Endothelial cell of umbilical vein (primary cell): ENCODE measurements at regions not wholly inside any gene's neighbourhood (a gene's known extent, or its start where the extent isn't known, plus 50 kb on each side); places are given as distances from the start of the nearest gene placed in this dataset.

Experiments used
- BruUV-seq: library from RNA; stranded (reverse); fragments of 400-500 nt; replicated peaks from 2 replicates; lab custom pipeline; 2021; lab: Mats Ljungman, UMichigan
- CTCF ChIA-PET: fragments of 300-600, 350-600 bp; sonication (Branson Sonifier 250); formaldehyde crosslinking; loops from one replicate; lab custom pipeline; 2021; ENCODE audit warnings: antibody characterized with exemption, inconsistent platforms; lab: Charles Lee
- POLR2A ChIA-PET: fragments of 300-600, 350-600 bp; sonication (Branson Sonifier 250); formaldehyde crosslinking; loops from one replicate; lab custom pipeline; 2021; ENCODE audit warnings: antibody characterized with exemption, inconsistent platforms; lab: Charles Lee
- DNase-seq: peaks from one replicate; pipeline ENCODE4 v3.0.0-alpha.2; 2011; ENCODE audit warnings: low read depth, low spot score
- FAIRE-seq: peaks from 2 replicates; lab custom pipeline; 2011; peaks lifted over from hg19 to GRCh38; lab: Jason Lieb, UNC
- H2AFZ ChIP-seq: 2 replicates; pipeline ENCODE4 v1.6.0; 2012; ENCODE audit warnings: low read depth, low read length, control low read depth, inconsistent platforms
- H3K27ac ChIP-seq: 2 replicates; pipeline ENCODE4 v1.5.1; 2011; ENCODE audit warnings: low read depth, mild to moderate bottlenecking, control low read depth, low read length, moderate library complexity; ENCODE audit not compliant: insufficient read depth
- H3K27me3 ChIP-seq, 2 experiments: 2 replicates each; pipeline versions ENCODE4 v1.6.0 to v1.6.1; 2011; ENCODE audit warnings: low read length in 2 of 2, mixed read lengths in 1 of 2; ENCODE audit not compliant: control insufficient read depth in 2 of 2, insufficient read depth in 2 of 2
- H3K36me3 ChIP-seq, 2 experiments: 2 replicates in 1 of 2; 3 replicates in 1 of 2; pipeline ENCODE4 v1.5.1; 2011; ENCODE audit warnings: low read length in 2 of 2, mild to moderate bottlenecking in 1 of 2, moderate library complexity in 1 of 2; ENCODE audit not compliant: control insufficient read depth in 2 of 2, insufficient read depth in 2 of 2; ENCODE audit errors: extremely low read depth in 1 of 2
- H3K4me1 ChIP-seq: 3 replicates; pipeline ENCODE4 v1.5.1; 2011; ENCODE audit warnings: mild to moderate bottlenecking, low read length; ENCODE audit not compliant: control insufficient read depth, insufficient read depth; ENCODE audit errors: extremely low read depth
- H3K4me2 ChIP-seq: 2 replicates; pipeline ENCODE4 v1.6.1; 2011; ENCODE audit warnings: low read length, control low read depth, mixed read lengths; ENCODE audit not compliant: insufficient read depth
- H3K4me3 ChIP-seq, 3 experiments: fragments of 200-600 bp in 1 of 3; sonication (generic), shearing (Covaris generic) in 1 of 3; replicated peaks in 1 of 3; 2 replicates each; pipeline ENCODE4 v1.5.1; 2011 to 2016; ENCODE audit warnings: control low read depth in 3 of 3, low read length in 3 of 3, mild to moderate bottlenecking in 2 of 3, inconsistent platforms in 1 of 3, low read depth in 1 of 3, moderate library complexity in 1 of 3; ENCODE audit not compliant: insufficient read depth in 1 of 3
- H3K79me2 ChIP-seq: 2 replicates; pipeline ENCODE4 v1.6.0; 2012; ENCODE audit warnings: low read length, inconsistent platforms; ENCODE audit not compliant: control insufficient read depth, insufficient read depth
- H3K9ac ChIP-seq: replicated peaks from 2 replicates; pipeline ENCODE3; 2011; ENCODE audit warnings: low read length, control low read depth; ENCODE audit not compliant: insufficient read depth; ENCODE audit errors: extremely low read depth
- H3K9me1 ChIP-seq: replicated peaks from 3 replicates; pipeline ENCODE4 v1.6.0; 2011; ENCODE audit warnings: mild to moderate bottlenecking, low read length; ENCODE audit not compliant: control insufficient read depth, insufficient read depth; ENCODE audit errors: extremely low read depth
- H3K9me3 ChIP-seq: replicated peaks from 2 replicates; pipeline ENCODE4 v1.5.1; 2012; ENCODE audit warnings: low read length, inconsistent platforms; ENCODE audit not compliant: control insufficient read depth, insufficient read depth
- H4K20me1 ChIP-seq: replicated peaks from 2 replicates; pipeline ENCODE3; 2011; ENCODE audit warnings: mild to moderate bottlenecking, low read length; ENCODE audit not compliant: control insufficient read depth, insufficient read depth; ENCODE audit errors: extremely low read depth
- CTCF ChIP-seq, 2 donors: IDR thresholded peaks; 1 replicate in 1 of 2; 2 replicates in 1 of 2; pipeline ENCODE4 v1.5.1; 2011; ENCODE audit warnings: low read length in 2 of 2, mild to moderate bottlenecking in 2 of 2, moderate library complexity in 2 of 2, control low read depth in 1 of 2, inconsistent platforms in 1 of 2, low read depth in 1 of 2; ENCODE audit not compliant: insufficient read depth in 1 of 2; ENCODE audit errors: extremely low read depth in 1 of 2
- EZH2 ChIP-seq: IDR thresholded peaks from 2 replicates; pipeline ENCODE4 v1.6.1; 2012; ENCODE audit warnings: borderline replicate concordance, low read depth, mild to moderate bottlenecking, moderate library complexity, low read length, inconsistent platforms; ENCODE audit not compliant: severe bottlenecking
- FOS ChIP-seq: IDR thresholded peaks from 2 replicates; pipeline ENCODE4 v1.6.1; 2011; ENCODE audit warnings: mild to moderate bottlenecking, low read length, moderate library complexity, borderline replicate concordance; ENCODE audit not compliant: insufficient read depth
- GATA2 ChIP-seq: IDR thresholded peaks from 2 replicates; pipeline ENCODE4 v1.7.0; 2011; ENCODE audit warnings: low read depth, mild to moderate bottlenecking, moderate library complexity, mixed read lengths, low read length; ENCODE audit not compliant: insufficient read length, insufficient read depth
- JUN ChIP-seq: IDR thresholded peaks from 2 replicates; pipeline ENCODE4 v1.6.1; 2011; ENCODE audit warnings: borderline replicate concordance, low read depth; ENCODE audit not compliant: insufficient read length, insufficient read depth
- MAX ChIP-seq: IDR thresholded peaks from 2 replicates; pipeline ENCODE4 v1.6.1; 2011; ENCODE audit not compliant: insufficient read depth, insufficient read length
- MYC ChIP-seq: IDR thresholded peaks from one replicate; pipeline ENCODE4 v1.6.1; 2011; ENCODE audit warnings: mild to moderate bottlenecking, low read depth, low read length
- POLR2A ChIP-seq: IDR thresholded peaks from 2 replicates; pipeline ENCODE4 v1.6.1; 2012; ENCODE audit warnings: low read depth, mild to moderate bottlenecking, control low read depth, low read length
- POLR2AphosphoS5 ChIP-seq: IDR thresholded peaks from 2 replicates; pipeline ENCODE4 v1.6.1; 2012; ENCODE audit warnings: low read depth, mild to moderate bottlenecking, control low read depth, low read length, moderate library complexity; ENCODE audit not compliant: insufficient read depth
- dilution Hi-C: fragments of 300-500 bp; cut with MboI; formaldehyde crosslinking; loops from one replicate; pipeline ENCODE4 v1.15.0; 2019; ENCODE audit warnings: low sequenced_read_pairs; ENCODE audit not compliant: extremely low pct_ligation_motif_present
- intact Hi-C: fragments of 100-400 bp; cut with micrococcal nuclease; formaldehyde crosslinking; loops from one replicate; pipeline ENCODE4 v1.10.0; 2022

GRCh38 chr5:133705331-133705730 lies 93.0 kb upstream of the FSTL4 start:
- H3K4me1 ChIP-seq: no peaks in the 10 kb centered on the region
- no peak for DNase-seq
- dilution Hi-C loops (no loop called here), intact Hi-C loops (no loop called here)
- no peaks in the 10 kb centered on the region for H3K27me3 ChIP-seq
- BruUV-seq: no TSS peak
- ChIA-PET CTCF (no interaction called here), POLR2A (no interaction called here)
- no peaks in the 10 kb centered on the region for H3K9me3 ChIP-seq
- H3K9ac ChIP-seq: no peak overlapping the region
- H3K36me3 ChIP-seq: no peaks in the 10 kb centered on the region
- H4K20me1 ChIP-seq: no peaks in the 10 kb centered on the region
- H2AFZ ChIP-seq: no peak overlapping the region
- H3K79me2 ChIP-seq: no peaks in the 10 kb centered on the region
- H3K4me3 ChIP-seq: no peak overlapping the region
- no peak overlapping the region for H3K4me2 ChIP-seq
- H3K9me1 ChIP-seq: no peaks in the 10 kb centered on the region
- H3K27ac ChIP-seq: no peak overlapping the region
- no peak for FAIRE-seq
- TF ChIP-seq MAX: no peak
- TF ChIP-seq GATA2: no peak
- no peak for TF ChIP-seq CTCF (IDR thresholded peaks at IDR 0.05; ENCODE audit: extremely low read depth in 1 of 2, insufficient read depth in 1 of 2, low read depth in 1 of 2, low read length in 2 of 2)
- no peak for TF ChIP-seq POLR2A
- TF ChIP-seq MYC: no peak
- no peak for TF ChIP-seq EZH2
- TF ChIP-seq POLR2AphosphoS5: no peak
- TF ChIP-seq JUN: no peak
- no peak for TF ChIP-seq FOS
